ENCODE measurements at regions not wholly inside any gene's neighbourhood (a gene's known extent, or its start where the extent isn't known, plus 50 kb on each side); places are given as distances from the start of the nearest gene placed in this dataset.

DNA sequence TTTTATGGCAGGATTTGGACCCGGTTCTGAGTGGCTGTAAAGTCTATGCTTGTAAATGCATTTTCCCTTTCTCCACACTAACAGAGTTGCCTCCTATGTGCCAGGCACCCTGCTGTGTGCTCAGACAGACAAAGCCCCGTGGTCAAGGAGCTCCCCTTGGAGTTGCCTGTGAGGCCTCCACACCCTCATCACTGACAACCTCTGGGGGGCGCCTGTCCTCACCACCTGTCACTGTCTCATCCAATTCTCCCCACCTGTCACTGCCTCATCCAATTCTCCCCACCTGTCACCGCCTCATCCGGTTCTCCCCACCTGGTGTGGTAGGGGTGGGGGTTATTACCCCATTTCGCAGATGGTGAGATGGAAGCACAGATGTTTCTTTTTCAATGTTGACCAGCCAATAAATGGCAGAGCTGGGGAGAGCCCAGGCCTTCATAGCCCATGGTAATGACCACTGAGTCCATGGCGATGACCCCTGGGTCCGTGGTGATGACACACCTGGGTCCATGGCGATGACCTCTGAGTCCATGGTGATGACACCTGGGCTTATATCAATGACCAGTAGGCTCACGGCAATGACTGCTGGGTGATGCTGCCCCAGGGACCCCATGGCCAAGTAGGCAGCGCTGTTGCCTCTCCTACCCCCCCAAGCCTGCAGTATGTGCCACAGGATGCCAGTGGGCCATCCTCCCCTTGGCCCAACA, 150.1 kb downstream of the IRF8 start:
- no peaks in the 10 kb centered on the region for H3K9me3 ChIP-seq
- H3K27ac ChIP-seq = no peak overlapping the region
- no peaks in the 10 kb centered on the region for H3K36me3 ChIP-seq
- TF ChIP-seq, protein P1, sequence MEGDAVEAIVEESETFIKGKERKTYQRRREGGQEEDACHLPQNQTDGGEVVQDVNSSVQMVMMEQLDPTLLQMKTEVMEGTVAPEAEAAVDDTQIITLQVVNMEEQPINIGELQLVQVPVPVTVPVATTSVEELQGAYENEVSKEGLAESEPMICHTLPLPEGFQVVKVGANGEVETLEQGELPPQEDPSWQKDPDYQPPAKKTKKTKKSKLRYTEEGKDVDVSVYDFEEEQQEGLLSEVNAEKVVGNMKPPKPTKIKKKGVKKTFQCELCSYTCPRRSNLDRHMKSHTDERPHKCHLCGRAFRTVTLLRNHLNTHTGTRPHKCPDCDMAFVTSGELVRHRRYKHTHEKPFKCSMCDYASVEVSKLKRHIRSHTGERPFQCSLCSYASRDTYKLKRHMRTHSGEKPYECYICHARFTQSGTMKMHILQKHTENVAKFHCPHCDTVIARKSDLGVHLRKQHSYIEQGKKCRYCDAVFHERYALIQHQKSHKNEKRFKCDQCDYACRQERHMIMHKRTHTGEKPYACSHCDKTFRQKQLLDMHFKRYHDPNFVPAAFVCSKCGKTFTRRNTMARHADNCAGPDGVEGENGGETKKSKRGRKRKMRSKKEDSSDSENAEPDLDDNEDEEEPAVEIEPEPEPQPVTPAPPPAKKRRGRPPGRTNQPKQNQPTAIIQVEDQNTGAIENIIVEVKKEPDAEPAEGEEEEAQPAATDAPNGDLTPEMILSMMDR (IDR thresholded peaks at IDR 0.05) = no peak
- H3K27me3 ChIP-seq = peaks cover 50% of the 10 kb centered on the region
- no peak overlapping the region for H3K4me3 ChIP-seq (ENCODE audit: low read depth in 1 of 2, low read length in 1 of 2)
- H3K4me1 ChIP-seq (ENCODE audit: control insufficient read depth in 1 of 2, insufficient read depth in 1 of 2, low read depth in 1 of 2, low read length in 1 of 2) = no peaks in the 10 kb centered on the region

DNA sequence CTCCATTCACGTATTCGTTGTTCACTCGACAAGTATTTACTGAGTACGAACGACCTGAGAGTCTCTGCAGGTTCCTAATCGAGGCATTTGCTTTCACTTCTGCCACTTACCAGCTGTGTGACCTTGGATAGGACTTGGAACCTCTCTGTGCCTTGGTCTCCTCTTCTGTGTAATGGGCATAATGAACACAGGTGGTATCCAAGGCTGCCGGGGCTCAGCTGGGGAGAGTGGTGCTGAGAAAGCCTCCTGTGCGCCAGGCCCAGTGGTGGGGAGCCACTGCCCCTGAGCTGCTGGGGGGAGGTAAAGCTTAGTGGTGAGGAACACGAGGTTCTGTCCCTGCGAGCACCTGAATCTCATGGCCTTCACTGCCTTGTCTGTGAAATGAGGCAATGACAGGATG, 150.7 kb downstream of the IRF8 start:
- H3K9me3 ChIP-seq = no peaks in the 10 kb centered on the region
- no peaks in the 10 kb centered on the region for H3K4me1 ChIP-seq (ENCODE audit: control insufficient read depth in 1 of 2, insufficient read depth in 1 of 2, low read depth in 1 of 2, low read length in 1 of 2)
- no peak overlapping the region for H3K27ac ChIP-seq
- H3K27me3 ChIP-seq = peaks cover 50% of the 10 kb centered on the region
- no peaks in the 10 kb centered on the region for H3K36me3 ChIP-seq
- no peak overlapping the region for H3K4me3 ChIP-seq (ENCODE audit: low read depth in 1 of 2, low read length in 1 of 2)
- TF ChIP-seq, protein P1 (IDR thresholded peaks at IDR 0.05) = no peak

DNA sequence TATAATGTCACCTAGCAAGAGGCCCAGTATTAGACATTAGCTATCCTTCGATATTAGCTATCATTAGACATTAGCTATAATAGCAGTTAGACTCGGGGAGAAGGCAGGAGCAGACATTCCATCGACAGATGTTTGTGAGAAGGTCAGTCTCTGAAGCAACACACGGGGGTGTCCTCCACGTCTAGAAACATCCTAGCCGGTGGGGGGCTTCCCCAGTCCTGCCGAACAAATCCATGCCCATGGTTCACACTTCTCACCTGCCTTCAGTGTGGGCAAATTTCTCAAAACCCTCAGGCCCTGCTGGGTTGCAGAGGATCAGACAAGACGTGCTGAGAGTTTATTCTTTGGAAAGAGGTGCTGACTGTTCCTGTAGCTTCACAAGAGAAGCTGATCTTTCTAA, 151.1 kb downstream of the IRF8 start:
- TF ChIP-seq, protein P1 (IDR thresholded peaks at IDR 0.05) = no peak
- no peak overlapping the region for H3K4me3 ChIP-seq (ENCODE audit: low read depth in 1 of 2, low read length in 1 of 2)
- H3K27me3 ChIP-seq = peaks cover 50% of the 10 kb centered on the region

DNA sequence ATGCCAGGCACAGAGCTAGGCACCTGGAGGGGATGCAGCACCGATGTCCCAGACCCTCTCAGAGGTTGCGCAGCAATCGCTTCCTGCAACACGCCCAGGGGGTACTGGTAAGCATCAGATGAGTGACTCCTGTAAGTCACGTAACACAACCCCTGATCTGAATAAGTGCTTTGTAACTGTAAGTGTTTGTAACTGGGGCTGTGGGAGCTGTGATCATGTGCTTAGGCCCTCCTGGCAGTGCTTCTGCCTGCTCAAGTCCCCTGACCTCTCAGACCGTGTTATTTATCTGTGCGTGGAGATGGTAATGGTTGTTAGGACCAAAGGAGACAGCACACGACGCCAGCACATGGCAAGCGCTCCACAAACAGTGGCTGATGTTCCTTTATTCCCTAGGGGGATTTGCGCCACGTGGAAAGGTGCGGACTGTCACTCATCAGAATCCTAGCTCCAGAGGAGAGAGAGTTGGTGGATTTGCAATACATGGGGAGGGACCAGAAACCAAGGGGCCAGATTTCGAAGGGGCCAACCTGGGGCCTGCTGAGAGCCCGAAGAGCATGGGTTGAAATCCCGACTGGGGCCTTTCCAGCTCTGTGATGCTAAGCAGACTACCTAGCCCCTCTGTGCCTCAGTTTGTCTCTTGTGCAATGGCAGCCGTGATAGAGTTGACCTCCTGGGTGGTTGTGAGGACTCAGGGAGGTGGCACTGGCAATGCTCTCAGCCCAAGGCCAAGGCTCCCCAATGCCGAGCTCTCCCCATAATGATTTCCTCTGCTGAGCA, 151.8 kb downstream of the IRF8 start:
- H3K9me3 ChIP-seq = no peaks in the 10 kb centered on the region
- H3K27ac ChIP-seq = no peak overlapping the region
- no peaks in the 10 kb centered on the region for H3K36me3 ChIP-seq
- H3K4me3 ChIP-seq (ENCODE audit: low read depth in 1 of 2, low read length in 1 of 2) = no peak overlapping the region
- no peaks in the 10 kb centered on the region for H3K4me1 ChIP-seq (ENCODE audit: control insufficient read depth in 1 of 2, insufficient read depth in 1 of 2, low read depth in 1 of 2, low read length in 1 of 2)
- TF ChIP-seq, protein P1 (IDR thresholded peaks at IDR 0.05) = no peak
- peaks cover 50% of the 10 kb centered on the region for H3K27me3 ChIP-seq

More for the DNA sequence above, 151.1 kb downstream of the IRF8 start:
- Histone ChIP-seq H3K27ac (no peak overlapping the region), H3K9me3 (no peaks in the 10 kb centered on the region), H3K36me3 (no peaks in the 10 kb centered on the region), H3K4me1 (ENCODE audit: control insufficient read depth in 1 of 2, insufficient read depth in 1 of 2, low read depth in 1 of 2, low read length in 1 of 2) (no peaks in the 10 kb centered on the region)

DNA sequence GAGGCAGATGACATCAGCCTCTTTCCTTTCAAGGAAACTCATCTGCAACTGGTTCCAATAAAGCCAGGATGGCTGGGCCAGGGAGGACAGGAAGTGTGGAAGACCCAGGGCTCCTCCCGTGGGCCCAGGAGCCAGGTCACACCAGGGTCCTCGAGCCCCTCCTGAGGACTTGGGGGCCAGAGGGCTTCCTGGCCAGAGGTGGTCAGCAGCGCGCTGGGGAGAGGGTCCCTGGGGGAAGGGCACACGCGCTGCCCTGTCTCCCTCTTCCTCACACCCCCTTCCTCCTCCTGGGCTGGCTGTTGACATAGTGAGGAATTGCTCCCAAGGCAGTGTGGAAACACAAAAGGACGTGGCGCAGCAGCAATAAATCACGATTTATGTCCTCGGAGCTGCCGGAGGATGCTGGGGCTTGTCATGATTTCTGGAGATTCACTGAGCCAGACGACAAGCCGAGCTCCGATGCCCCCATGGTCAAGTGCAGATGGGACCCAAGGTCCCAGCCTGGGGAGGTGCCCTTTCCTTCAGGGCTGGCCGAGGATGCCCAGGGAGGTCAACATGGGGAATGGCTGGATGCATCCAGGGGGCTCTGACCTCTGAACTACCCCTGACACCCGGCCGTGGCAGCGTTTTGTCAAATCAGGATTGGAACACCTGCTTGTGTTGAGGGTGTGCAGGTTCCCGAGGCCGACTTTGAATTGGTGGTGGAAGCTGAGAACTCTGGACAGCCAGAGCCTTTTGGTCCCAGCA, 152.6 kb downstream of the IRF8 start:
- H3K9me3 ChIP-seq = no peaks in the 10 kb centered on the region
- H3K4me3 ChIP-seq (ENCODE audit: low read depth in 1 of 2, low read length in 1 of 2) = no peak overlapping the region
- H3K36me3 ChIP-seq = no peaks in the 10 kb centered on the region
- TF ChIP-seq, protein P1 (IDR thresholded peaks at IDR 0.05) = no peak
- H3K27me3 ChIP-seq = peaks cover 44% of the 10 kb centered on the region
- H3K27ac ChIP-seq = no peak overlapping the region
- no peaks in the 10 kb centered on the region for H3K4me1 ChIP-seq (ENCODE audit: control insufficient read depth in 1 of 2, insufficient read depth in 1 of 2, low read depth in 1 of 2, low read length in 1 of 2)

Measured in neutrophil (primary cell).